Astrocyte (in vitro differentiated cells and primary cell): ENCODE measurements at regions not wholly inside any gene's neighbourhood (a gene's known extent, or its start where the extent isn't known, plus 50 kb on each side); places are given as distances from the start of the nearest gene placed in this dataset.

Source experiments
- CTCF ChIP-seq: IDR thresholded peaks from 2 replicates; pipeline ENCODE4 v1.5.1; 2011; ENCODE audit warnings: low read depth, mild to moderate bottlenecking, inconsistent platforms, low read length, moderate library complexity; ENCODE audit not compliant: insufficient read depth
- EZH2 ChIP-seq: IDR thresholded peaks from 2 replicates; pipeline ENCODE4 v1.6.1; 2012; ENCODE audit warnings: mild to moderate bottlenecking, low read length, inconsistent platforms; ENCODE audit not compliant: insufficient read depth

DNA sequence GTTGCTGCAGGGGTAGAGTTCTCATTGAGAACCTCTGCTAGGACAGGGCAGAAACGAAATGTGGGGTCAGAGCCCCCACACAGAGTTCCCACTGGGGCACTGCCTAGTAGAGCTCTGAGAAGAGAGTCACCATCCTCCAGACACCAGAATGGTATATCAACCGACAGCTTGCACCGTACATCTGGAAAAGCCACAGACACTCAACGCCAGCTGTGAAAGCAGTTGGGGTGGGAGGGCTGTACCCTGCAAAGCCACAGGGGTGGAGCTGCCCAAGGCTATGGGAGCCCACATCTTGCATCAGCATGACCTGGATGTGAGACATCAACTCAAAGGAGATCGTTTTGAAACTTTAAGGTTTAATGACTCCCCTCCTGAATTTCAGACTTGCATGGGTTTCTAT is 284.0 kb upstream of the DEPDC1 start:
- TF ChIP-seq EZH2 (no peak), CTCF (no peak)
